ENCODE measurements at regions not wholly inside any gene's neighbourhood (a gene's known extent, or its start where the extent isn't known, plus 50 kb on each side); places are given as distances from the start of the nearest gene placed in this dataset.

- TF ChIP-seq CTCF (IDR thresholded peaks at IDR 0.05) (no peak), POLR2A (IDR thresholded peaks at IDR 0.05) (no peak)
Observed at GRCh38 chr1:192512426-192513162, 63.0 kb upstream of the RGS1 start.

Data from heart left ventricle (tissue), 13 donors.